ENCODE measurements at regions not wholly inside any gene's neighbourhood (a gene's known extent, or its start where the extent isn't known, plus 50 kb on each side); places are given as distances from the start of the nearest gene placed in this dataset.

GRCh38 chr13:22049384-22049783 is 378.5 kb downstream of the FGF9 start:
- Histone ChIP-seq H2AFZ (ENCODE audit: insufficient read depth, low read length, poor library complexity) (no peak overlapping the region), H4K91ac (ENCODE audit: low read depth, low read length) (no peak overlapping the region)

GRCh38 chr13:22050951-22051563 is 380.2 kb downstream of the FGF9 start:
- H4K91ac ChIP-seq (ENCODE audit: low read depth, low read length): no peak overlapping the region
- H3K79me1 ChIP-seq (ENCODE audit: low read length): no peaks in the 10 kb centered on the region
- H3K14ac ChIP-seq (ENCODE audit: low read length): no peak overlapping the region
- no peak overlapping the region for H3K18ac ChIP-seq (ENCODE audit: low read length)
- no CpG with 5 or more reads among the region's 6 CpGs for WGBS (ENCODE audit: extremely low coverage, insufficient coverage, insufficient read length)
- H2AFZ ChIP-seq (ENCODE audit: insufficient read depth, low read length, poor library complexity): no peak overlapping the region
- DNase-seq: peak in 1 of 2 donors; percentile 47
- no peak overlapping the region for H3K4ac ChIP-seq (ENCODE audit: low read depth, low read length)
- no peak overlapping the region for H3K9ac ChIP-seq (ENCODE audit: low read length)
- H3K27me3 ChIP-seq (ENCODE audit: insufficient read depth, low read length): no peaks in the 10 kb centered on the region
- no peak overlapping the region for H2BK5ac ChIP-seq (ENCODE audit: low read depth, low read length, poor library complexity)
- H3K36me3 ChIP-seq (ENCODE audit: control insufficient read depth in 1 of 2, insufficient read depth in 2 of 2, low read length in 2 of 2): no peaks in the 10 kb centered on the region
- H3K27ac ChIP-seq (ENCODE audit: low read depth, low read length): no peak overlapping the region
- no peak overlapping the region for H4K8ac ChIP-seq (ENCODE audit: low read depth, low read length)
- no peak overlapping the region for H3K23ac ChIP-seq (ENCODE audit: low read length)
- no peak overlapping the region for H2AK5ac ChIP-seq (ENCODE audit: low read length)
- no peaks in the 10 kb centered on the region for H3K79me2 ChIP-seq (ENCODE audit: control insufficient read depth, insufficient read depth, low read length, poor library complexity)
- H3K4me3 ChIP-seq (ENCODE audit: low read depth, low read length): no peak overlapping the region
- H3K4me2 ChIP-seq (ENCODE audit: low read length): no peak overlapping the region
- H3K4me1 ChIP-seq (ENCODE audit: control insufficient read depth in 1 of 2, insufficient read depth in 2 of 2, low read length in 2 of 2): peaks cover 3% of the 10 kb centered on the region in 2 experiments
- no peak overlapping the region for H2BK12ac ChIP-seq (ENCODE audit: low read length)
- H3K9me3 ChIP-seq (ENCODE audit: insufficient read depth, low read depth, low read length): no peaks in the 10 kb centered on the region
- H4K12ac ChIP-seq (ENCODE audit: low read depth, low read length): no peak overlapping the region
- H2BK120ac ChIP-seq (ENCODE audit: insufficient read depth, low read length, poor library complexity): no peak overlapping the region

More at GRCh38 chr13:22049384-22049783, 378.5 kb downstream of the FGF9 start:
- Histone ChIP-seq H3K4me3 (ENCODE audit: low read depth, low read length) (no peak overlapping the region), H3K27me3 (ENCODE audit: insufficient read depth, low read length) (no peaks in the 10 kb centered on the region), H2BK12ac (ENCODE audit: low read length) (no peak overlapping the region), H3K9ac (ENCODE audit: low read length) (no peak overlapping the region), H3K79me1 (ENCODE audit: low read length) (no peaks in the 10 kb centered on the region), H4K12ac (ENCODE audit: low read depth, low read length) (no peak overlapping the region), H3K4me1 (ENCODE audit: control insufficient read depth in 1 of 2, insufficient read depth in 2 of 2, low read length in 2 of 2) (no peaks in the 10 kb centered on the region), H3K23ac (ENCODE audit: low read length) (no peak overlapping the region), H3K27ac (ENCODE audit: low read depth, low read length) (no peak overlapping the region), H2BK120ac (ENCODE audit: insufficient read depth, low read length, poor library complexity) (no peak overlapping the region), H3K36me3 (ENCODE audit: control insufficient read depth in 1 of 2, insufficient read depth in 2 of 2, low read length in 2 of 2) (no peaks in the 10 kb centered on the region), H2BK5ac (ENCODE audit: low read depth, low read length, poor library complexity) (no peak overlapping the region), H3K4me2 (ENCODE audit: low read length) (no peak overlapping the region), H3K79me2 (ENCODE audit: control insufficient read depth, insufficient read depth, low read length, poor library complexity) (no peaks in the 10 kb centered on the region), H3K14ac (ENCODE audit: low read length) (no peak overlapping the region), H3K18ac (ENCODE audit: low read length) (no peak overlapping the region), H3K9me3 (ENCODE audit: insufficient read depth, low read depth, low read length) (no peaks in the 10 kb centered on the region), H2AK5ac (ENCODE audit: low read length) (no peak overlapping the region), H4K8ac (ENCODE audit: low read depth, low read length) (no peak overlapping the region), H3K4ac (ENCODE audit: low read depth, low read length) (no peak overlapping the region)
- DNase-seq: no peak
- no CpG with 5 or more reads among the region's 2 CpGs for WGBS (ENCODE audit: extremely low coverage, insufficient coverage, insufficient read length)

- Histone ChIP-seq H2AFZ (ENCODE audit: insufficient read depth, low read length, poor library complexity) (no peak overlapping the region), H3K27ac (ENCODE audit: low read depth, low read length) (no peak overlapping the region), H3K9ac (ENCODE audit: low read length) (no peak overlapping the region), H3K14ac (ENCODE audit: low read length) (no peak overlapping the region), H2BK5ac (ENCODE audit: low read depth, low read length, poor library complexity) (no peak overlapping the region), H3K36me3 (ENCODE audit: control insufficient read depth in 1 of 2, insufficient read depth in 2 of 2, low read length in 2 of 2) (no peaks in the 10 kb centered on the region), H2BK12ac (ENCODE audit: low read length) (no peak overlapping the region), H4K8ac (ENCODE audit: low read depth, low read length) (no peak overlapping the region), H2AK5ac (ENCODE audit: low read length) (no peak overlapping the region), H4K91ac (ENCODE audit: low read depth, low read length) (no peak overlapping the region), H3K4me3 (ENCODE audit: low read depth, low read length) (no peak overlapping the region), H2BK120ac (ENCODE audit: insufficient read depth, low read length, poor library complexity) (no peak overlapping the region), H3K4me2 (ENCODE audit: low read length) (no peak overlapping the region), H3K79me2 (ENCODE audit: control insufficient read depth, insufficient read depth, low read length, poor library complexity) (no peaks in the 10 kb centered on the region), H3K4me1 (ENCODE audit: control insufficient read depth in 1 of 2, insufficient read depth in 2 of 2, low read length in 2 of 2) (peaks cover 3% of the 10 kb centered on the region in 2 experiments), H3K23ac (ENCODE audit: low read length) (no peak overlapping the region), H3K9me3 (ENCODE audit: insufficient read depth, low read depth, low read length) (no peaks in the 10 kb centered on the region), H3K18ac (ENCODE audit: low read length) (no peak overlapping the region), H3K4ac (ENCODE audit: low read depth, low read length) (no peak overlapping the region), H4K12ac (ENCODE audit: low read depth, low read length) (no peak overlapping the region), H3K27me3 (ENCODE audit: insufficient read depth, low read length) (no peaks in the 10 kb centered on the region), H3K79me1 (ENCODE audit: low read length) (no peaks in the 10 kb centered on the region)
- WGBS (ENCODE audit: extremely low coverage, insufficient coverage, insufficient read length): no CpG with 5 or more reads among the region's 3 CpGs
- no peak for DNase-seq
Observed at GRCh38 chr13:22053053-22053452, 382.2 kb downstream of the FGF9 start.

DNA sequence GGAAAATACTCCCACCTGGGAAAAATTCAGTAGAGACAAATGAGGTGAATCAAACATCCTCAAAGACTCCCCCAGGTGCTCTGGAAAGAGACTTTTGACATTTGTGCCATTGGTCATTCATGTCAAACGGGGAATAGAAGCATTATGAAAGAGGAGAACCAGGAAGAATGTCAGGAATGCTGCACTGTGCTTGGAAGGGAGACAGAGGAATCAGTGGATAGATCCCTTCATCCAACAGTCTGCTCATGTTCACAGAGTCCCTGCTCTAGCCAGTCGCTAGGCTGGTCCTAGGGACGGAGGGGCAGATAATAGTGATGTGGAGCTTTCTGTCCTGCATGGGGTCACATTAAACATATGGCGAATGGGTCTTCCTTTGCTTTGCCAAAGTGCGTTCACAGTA is 384.4 kb downstream of the FGF9 start:
- H4K12ac ChIP-seq (ENCODE audit: low read depth, low read length): no peak overlapping the region
- H3K14ac ChIP-seq (ENCODE audit: low read length): no peak overlapping the region
- H2BK5ac ChIP-seq (ENCODE audit: low read depth, low read length, poor library complexity): no peak overlapping the region
- H3K9me3 ChIP-seq (ENCODE audit: insufficient read depth, low read depth, low read length): no peaks in the 10 kb centered on the region
- H2AFZ ChIP-seq (ENCODE audit: insufficient read depth, low read length, poor library complexity): no peak overlapping the region
- H2AK5ac ChIP-seq (ENCODE audit: low read length): no peak overlapping the region
- H3K79me2 ChIP-seq (ENCODE audit: control insufficient read depth, insufficient read depth, low read length, poor library complexity): no peaks in the 10 kb centered on the region
- H3K23ac ChIP-seq (ENCODE audit: low read length): no peak overlapping the region
- no peak overlapping the region for H3K9ac ChIP-seq (ENCODE audit: low read length)
- H3K4me2 ChIP-seq (ENCODE audit: low read length): no peak overlapping the region
- H3K4me3 ChIP-seq (ENCODE audit: low read depth, low read length): no peak overlapping the region
- H3K36me3 ChIP-seq (ENCODE audit: control insufficient read depth in 1 of 2, insufficient read depth in 2 of 2, low read length in 2 of 2): no peaks in the 10 kb centered on the region
- no peak overlapping the region for H4K8ac ChIP-seq (ENCODE audit: low read depth, low read length)
- H4K91ac ChIP-seq (ENCODE audit: low read depth, low read length): no peak overlapping the region
- H3K79me1 ChIP-seq (ENCODE audit: low read length): no peaks in the 10 kb centered on the region
- no peak overlapping the region for H3K4ac ChIP-seq (ENCODE audit: low read depth, low read length)
- no peaks in the 10 kb centered on the region for H3K27me3 ChIP-seq (ENCODE audit: insufficient read depth, low read length)
- H2BK120ac ChIP-seq (ENCODE audit: insufficient read depth, low read length, poor library complexity): no peak overlapping the region
- no peak overlapping the region for H3K27ac ChIP-seq (ENCODE audit: low read depth, low read length)
- no CpG with 5 or more reads among the region's 5 CpGs for WGBS (ENCODE audit: extremely low coverage, insufficient coverage, insufficient read length)
- peaks cover 6% of the 10 kb centered on the region in 2 experiments for H3K4me1 ChIP-seq (ENCODE audit: control insufficient read depth in 1 of 2, insufficient read depth in 2 of 2, low read length in 2 of 2)
- no peak overlapping the region for H3K18ac ChIP-seq (ENCODE audit: low read length)
- DNase-seq: no peak
- no peak overlapping the region for H2BK12ac ChIP-seq (ENCODE audit: low read length)
